CD4-positive, alpha-beta T cell (primary cell): ENCODE measurements at regions not wholly inside any gene's neighbourhood (a gene's known extent, or its start where the extent isn't known, plus 50 kb on each side); places are given as distances from the start of the nearest gene placed in this dataset.

Experiments used
- ATAC-seq: fragments of 200-7000 bp; cut with Tn5 transposase; one replicate; pipeline ENCODE4 v1.10.0; 2022; ENCODE audit warnings: mild to moderate bottlenecking; ENCODE audit not compliant: poor library complexity
- CTCF ChIA-PET: fragments of 350-600 bp; sonication (Branson Sonifier 250); formaldehyde crosslinking; loops from one replicate; lab custom pipeline; 2021; ENCODE audit warnings: antibody characterized with exemption, inconsistent platforms; lab: Charles Lee
- POLR2A ChIA-PET: fragments of 350-600 bp; sonication (Branson Sonifier 250); formaldehyde crosslinking; loops from one replicate; lab custom pipeline; 2021; ENCODE audit warnings: antibody characterized with exemption, inconsistent platforms; lab: Charles Lee
- DNase-seq, 14 experiments: peaks; one replicate each; pipeline ENCODE4 v3.0.0-alpha.2; 2013 to 2020; ENCODE audit warnings: mixed read lengths in 2 of 14
- H3K27ac ChIP-seq, 2 donors: one replicate each; pipeline versions ENCODE4 v1.5.1 to v1.7.0; 2013; ENCODE audit warnings: low read length in 2 of 2, low read depth in 1 of 2, mild to moderate bottlenecking in 1 of 2
- H3K27me3 ChIP-seq, 2 experiments: 1 replicate in 1 of 2; 2 replicates in 1 of 2; pipeline versions ENCODE4 v1.6.1 to v1.7.0; 2013; ENCODE audit warnings: low read length in 2 of 2, control low read depth in 1 of 2, mild to moderate bottlenecking in 1 of 2, moderate library complexity in 1 of 2; ENCODE audit not compliant: insufficient read depth in 2 of 2, control insufficient read depth in 1 of 2
- H3K36me3 ChIP-seq: one replicate; pipeline ENCODE4 v1.6.1; 2013; ENCODE audit warnings: low read length, control low read depth; ENCODE audit not compliant: insufficient read depth
- H3K4me1 ChIP-seq: one replicate; pipeline ENCODE4 v1.6.1; 2013; ENCODE audit warnings: low read length, control low read depth; ENCODE audit not compliant: insufficient read depth
- H3K4me3 ChIP-seq: one replicate; pipeline ENCODE4 v1.5.1; 2013; ENCODE audit warnings: mild to moderate bottlenecking, low read length, moderate library complexity
- H3K9me3 ChIP-seq, 2 experiments: 1 replicate in 1 of 2; 2 replicates in 1 of 2; pipeline versions ENCODE4 v1.6.1 to v1.7.0; 2013; ENCODE audit warnings: low read length in 2 of 2, mild to moderate bottlenecking in 2 of 2, control low read depth in 1 of 2, moderate library complexity in 1 of 2; ENCODE audit not compliant: control insufficient read depth in 1 of 2, insufficient read depth in 1 of 2
- H3K27ac Mint-ChIP-seq: one replicate; pipeline ENCODE4 v1.8.0; 2020; ENCODE audit warnings: mixed read lengths
- H3K27me3 Mint-ChIP-seq: one replicate; pipeline ENCODE4 v1.8.0; 2021; ENCODE audit warnings: mixed read lengths
- H3K36me3 Mint-ChIP-seq: one replicate; pipeline ENCODE4 v1.8.0; 2021; ENCODE audit warnings: low read depth, mixed read lengths
- H3K4me1 Mint-ChIP-seq: one replicate; pipeline ENCODE4 v1.8.0; 2021; ENCODE audit warnings: low read depth, mixed read lengths
- H3K4me3 Mint-ChIP-seq: one replicate; pipeline ENCODE4 v1.8.0; 2020; ENCODE audit warnings: mild to moderate bottlenecking, mixed read lengths
- H3K9me3 Mint-ChIP-seq: one replicate; pipeline ENCODE4 v1.8.0; 2020; ENCODE audit warnings: mixed read lengths
- CTCF ChIP-seq: fragments of 200-600 bp; IDR thresholded peaks from one replicate; pipeline ENCODE4 v1.8.0; 2022; ENCODE audit warnings: antibody characterized with exemption, mild to moderate bottlenecking
- intact Hi-C, 2 experiments: fragments of 100-400 bp; cut with DNase I in 1 of 2; cut with micrococcal nuclease in 1 of 2; formaldehyde crosslinking; loops; one replicate each; pipeline versions ENCODE4 v1.15.1 to v1.9.0; 2023 to 2025; cut with DNase I, micrococcal nuclease

GRCh38 chr14:27528328-27528727 is 930.5 kb upstream of the NOVA1 start:
- Mint-ChIP-seq H3K4me1 (no peaks in the 10 kb centered on the region), H3K27me3 (no peaks in the 10 kb centered on the region), H3K4me3 (no peak overlapping the region), H3K9me3 (peaks cover 17% of the 10 kb centered on the region), H3K36me3 (no peaks in the 10 kb centered on the region), H3K27ac (no peak overlapping the region)
- no peak overlapping the region for H3K4me3 ChIP-seq
- ATAC-seq (no peak), DNase-seq (no peak)
- CTCF ChIA-PET, result no interaction called here
- intact Hi-C loops, result no loop called here
- no peak for TF ChIP-seq CTCF
- H3K4me1 ChIP-seq, result no peaks in the 10 kb centered on the region
- H3K36me3 ChIP-seq, result no peaks in the 10 kb centered on the region
- POLR2A ChIA-PET, result no interaction called here
- H3K9me3 ChIP-seq, result peaks cover 5 to 18% of the 10 kb centered on the region in 2 experiments
- H3K27ac ChIP-seq, result no peak overlapping the region
- H3K27me3 ChIP-seq, result no peaks in the 10 kb centered on the region

DNA sequence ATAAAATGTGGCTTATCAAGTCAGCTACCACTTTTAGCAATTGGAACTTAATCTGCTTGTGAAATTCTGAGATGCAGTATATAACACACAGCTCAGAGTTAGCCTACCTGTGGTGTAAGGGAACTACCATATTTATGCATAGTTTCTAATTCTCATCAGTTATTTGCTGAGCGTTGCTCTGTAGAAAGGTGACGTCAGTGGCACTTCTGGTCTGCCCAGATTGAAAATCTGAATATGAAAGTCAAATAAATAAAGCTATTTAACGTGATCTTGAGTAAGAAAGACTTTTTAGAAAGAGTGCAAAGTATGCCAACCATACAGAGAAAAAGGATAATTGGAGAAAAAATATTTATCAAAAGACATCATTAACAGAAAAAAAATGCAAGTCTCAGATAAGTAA is 938.9 kb upstream of the NOVA1 start:
- DNase-seq (no peak), ATAC-seq (no peak)
- ChIA-PET POLR2A (no interaction called here), CTCF (no interaction called here)
- no peaks in the 10 kb centered on the region for H3K27me3 ChIP-seq
- no peaks in the 10 kb centered on the region for H3K27me3 Mint-ChIP-seq
- H3K27ac ChIP-seq, result no peak overlapping the region
- peaks cover 0 to 13% of the 10 kb centered on the region in 2 experiments for H3K9me3 ChIP-seq
- no peak for TF ChIP-seq CTCF
- H3K9me3 Mint-ChIP-seq, result peaks cover 7% of the 10 kb centered on the region
- intact Hi-C loops, result no loop called here
- H3K27ac Mint-ChIP-seq, result no peak overlapping the region
- H3K4me3 Mint-ChIP-seq, result no peak overlapping the region
- H3K4me3 ChIP-seq, result no peak overlapping the region
- H3K4me1 ChIP-seq, result no peaks in the 10 kb centered on the region
- no peaks in the 10 kb centered on the region for H3K4me1 Mint-ChIP-seq
- H3K36me3 Mint-ChIP-seq, result no peaks in the 10 kb centered on the region
- H3K36me3 ChIP-seq, result no peaks in the 10 kb centered on the region

- Histone ChIP-seq H3K4me1 (no peaks in the 10 kb centered on the region), H3K9me3 (peaks cover 7 to 8% of the 10 kb centered on the region in 2 experiments), H3K27ac (no peak overlapping the region), H3K4me3 (no peak overlapping the region), H3K36me3 (no peaks in the 10 kb centered on the region), H3K27me3 (no peaks in the 10 kb centered on the region)
- intact Hi-C loops, result no loop called here
- Mint-ChIP-seq H3K27ac (no peak overlapping the region), H3K4me1 (no peaks in the 10 kb centered on the region), H3K4me3 (no peak overlapping the region), H3K36me3 (no peaks in the 10 kb centered on the region), H3K9me3 (peaks cover 12% of the 10 kb centered on the region), H3K27me3 (no peaks in the 10 kb centered on the region)
- TF ChIP-seq CTCF, result no peak
- POLR2A ChIA-PET, result no interaction called here
- ATAC-seq, result no peak
- DNase-seq, result no peak
- CTCF ChIA-PET, result no interaction called here
These were observed 948.3 kb upstream of the NOVA1 start for GRCh38 chr14:27546111-27546510.
